CD14-positive monocyte (primary cell): ENCODE measurements at regions not wholly inside any gene's neighbourhood (a gene's known extent, or its start where the extent isn't known, plus 50 kb on each side); places are given as distances from the start of the nearest gene placed in this dataset.

Experiments used
- DNase-seq, 3 donors: peaks; one replicate each; pipeline ENCODE4 v3.0.0-alpha.2; 2011 to 2022
- H2AFZ ChIP-seq: 2 replicates; pipeline ENCODE4 v1.6.0; 2012; ENCODE audit warnings: mild to moderate bottlenecking, low read depth, low read length, inconsistent platforms; ENCODE audit not compliant: insufficient read depth, poor library complexity, severe bottlenecking
- H3K27ac ChIP-seq, 2 donors: 1 replicate in 1 of 2; 2 replicates in 1 of 2; pipeline ENCODE4 v1.5.1; 2012 to 2013; ENCODE audit warnings: low read length in 2 of 2, control low read depth in 1 of 2, inconsistent platforms in 1 of 2, low read depth in 1 of 2, mild to moderate bottlenecking in 1 of 2
- H3K27me3 ChIP-seq, 2 donors: one replicate each; pipeline versions ENCODE4 v1.6.0 to v1.6.1; 2011 to 2013; ENCODE audit warnings: low read length in 2 of 2; ENCODE audit not compliant: control insufficient read depth in 2 of 2, insufficient read depth in 2 of 2
- H3K36me3 ChIP-seq, 2 donors: replicated peaks in 1 of 2; 1 replicate in 1 of 2; 2 replicates in 1 of 2; pipeline versions ENCODE4 v1.5.1 to v1.6.1; 2012 to 2013; ENCODE audit warnings: low read length in 2 of 2, control low read depth in 1 of 2, inconsistent platforms in 1 of 2, mild to moderate bottlenecking in 1 of 2; ENCODE audit not compliant: insufficient read depth in 2 of 2, control insufficient read depth in 1 of 2
- H3K4me1 ChIP-seq, 2 donors: 1 replicate in 1 of 2; 2 replicates in 1 of 2; pipeline versions ENCODE4 v1.5.1 to v1.6.1; 2012 to 2013; ENCODE audit warnings: low read length in 2 of 2, control low read depth in 1 of 2, inconsistent platforms in 1 of 2, mild to moderate bottlenecking in 1 of 2, moderate library complexity in 1 of 2; ENCODE audit not compliant: insufficient read depth in 2 of 2, control insufficient read depth in 1 of 2
- H3K4me2 ChIP-seq: replicated peaks from 2 replicates; pipeline ENCODE3; 2012; ENCODE audit warnings: low read length, moderate library complexity, mild to moderate bottlenecking; ENCODE audit not compliant: poor library complexity, severe bottlenecking; ENCODE audit errors: extremely low read depth
- H3K4me3 ChIP-seq, 3 experiments: fragments of 200-600 bp in 1 of 3; sonication (generic) in 1 of 3; replicated peaks in 1 of 3; 1 replicate in 2 of 3; 2 replicates in 1 of 3; pipeline ENCODE4 v1.5.1; 2011 to 2013; ENCODE audit warnings: low read length in 3 of 3, mild to moderate bottlenecking in 3 of 3, control low read depth in 2 of 3, low read depth in 2 of 3, inconsistent platforms in 1 of 3, moderate library complexity in 1 of 3
- H3K79me2 ChIP-seq: 2 replicates; pipeline ENCODE4 v1.6.0; 2012; ENCODE audit warnings: mild to moderate bottlenecking, control low read depth, inconsistent platforms, low read length, moderate library complexity; ENCODE audit not compliant: insufficient read depth
- H3K9ac ChIP-seq: 2 replicates; pipeline ENCODE4 v1.6.0; 2017; ENCODE audit warnings: low read length, mild to moderate bottlenecking; ENCODE audit not compliant: insufficient read depth, poor library complexity, severe bottlenecking
- H3K9me3 ChIP-seq, 2 donors: replicated peaks in 1 of 2; 1 replicate in 1 of 2; 2 replicates in 1 of 2; pipeline versions ENCODE4 v1.5.1 to v1.6.1; 2012 to 2013; ENCODE audit warnings: low read length in 2 of 2, control low read depth in 1 of 2; ENCODE audit not compliant: control insufficient read depth in 1 of 2, insufficient read depth in 1 of 2
- H4K20me1 ChIP-seq: 2 replicates; pipeline ENCODE4 v1.6.0; 2012; ENCODE audit warnings: mild to moderate bottlenecking, low read length, control low read depth, moderate library complexity; ENCODE audit not compliant: insufficient read depth
- H3K27ac Mint-ChIP-seq, 7 donors: one replicate each; pipeline ENCODE4 v1.8.0; 2020; ENCODE audit warnings: mild to moderate bottlenecking in 7 of 7, mixed read lengths in 7 of 7, moderate library complexity in 6 of 7, inconsistent platforms in 2 of 7
- H3K27me3 Mint-ChIP-seq, 3 donors: one replicate each; pipeline ENCODE4 v1.8.0; 2021 to 2022; ENCODE audit warnings: low read depth in 3 of 3, mild to moderate bottlenecking in 3 of 3, mixed read lengths in 3 of 3, moderate library complexity in 3 of 3, inconsistent platforms in 1 of 3
- H3K36me3 Mint-ChIP-seq, 2 donors: one replicate each; pipeline ENCODE4 v1.8.0; 2020; ENCODE audit warnings: mixed read lengths in 2 of 2, inconsistent platforms in 1 of 2, mild to moderate bottlenecking in 1 of 2
- H3K4me1 Mint-ChIP-seq: one replicate; pipeline ENCODE4 v1.8.0; 2020; ENCODE audit warnings: mild to moderate bottlenecking, mixed read lengths
- H3K4me3 Mint-ChIP-seq, 2 donors: one replicate each; pipeline ENCODE4 v1.8.0; 2020; ENCODE audit warnings: mild to moderate bottlenecking in 2 of 2, mixed read lengths in 2 of 2, moderate library complexity in 1 of 2
- H3K9me3 Mint-ChIP-seq, 7 donors: one replicate each; pipeline ENCODE4 v1.8.0; 2020 to 2022; ENCODE audit warnings: mixed read lengths in 7 of 7, mild to moderate bottlenecking in 6 of 7, moderate library complexity in 6 of 7, inconsistent platforms in 2 of 7
- WGBS: methylation state at CpG from one replicate; pipeline ENCODE4 v1.1.5; 2013; ENCODE audit warnings: missing lambda C conversion rate; ENCODE audit not compliant: insufficient coverage; 5-methylcytosine and 5-hydroxymethylcytosine counted together
- intact Hi-C, 2 donors: fragments of 100-400 bp; cut with micrococcal nuclease; formaldehyde crosslinking; loops; one replicate each; pipeline versions ENCODE4 v1.15.0 to v1.15.1; 2023
- TF ChIP-seq, protein P1 (sequence below): fragments of 200-600 bp; IDR thresholded peaks from one replicate; pipeline ENCODE4 v1.8.0; 2022; ENCODE audit warnings: antibody characterized with exemption, mild to moderate bottlenecking

DNA sequence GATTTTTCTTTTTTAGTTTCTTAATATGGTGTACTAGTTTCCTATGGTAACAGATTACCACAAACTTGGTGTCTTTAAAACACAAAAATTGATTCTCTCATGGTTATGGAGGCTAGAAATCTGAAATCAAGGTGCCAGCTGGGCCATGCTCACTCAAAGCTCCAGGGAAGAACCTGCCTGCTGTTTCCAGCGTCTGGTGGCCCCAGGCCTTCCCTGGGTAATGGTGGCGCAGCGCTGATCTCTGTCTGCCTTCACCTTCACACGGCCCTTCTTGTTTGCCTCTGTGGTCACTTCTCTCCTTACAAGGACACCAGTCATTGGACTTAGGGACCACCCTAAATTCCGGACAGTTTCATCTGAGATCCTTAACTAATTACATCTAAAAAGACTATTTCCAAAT is 70.5 kb upstream of the GFPT2 start:
- H3K79me2 ChIP-seq, result no peaks in the 10 kb centered on the region
- H3K27ac Mint-ChIP-seq, result no peak overlapping the region
- no peaks in the 10 kb centered on the region for H4K20me1 ChIP-seq
- H3K9me3 Mint-ChIP-seq, result peaks cover 0 to 3% (median 0%) of the 10 kb centered on the region in 7 donors
- no peak overlapping the region for H3K4me3 ChIP-seq
- no peaks in the 10 kb centered on the region for H3K27me3 ChIP-seq
- H2AFZ ChIP-seq, result no peak overlapping the region
- H3K4me1 Mint-ChIP-seq, result no peaks in the 10 kb centered on the region
- 94% methylated on average over 4 of the region's 5 CpGs for WGBS
- TF ChIP-seq, protein P1, sequence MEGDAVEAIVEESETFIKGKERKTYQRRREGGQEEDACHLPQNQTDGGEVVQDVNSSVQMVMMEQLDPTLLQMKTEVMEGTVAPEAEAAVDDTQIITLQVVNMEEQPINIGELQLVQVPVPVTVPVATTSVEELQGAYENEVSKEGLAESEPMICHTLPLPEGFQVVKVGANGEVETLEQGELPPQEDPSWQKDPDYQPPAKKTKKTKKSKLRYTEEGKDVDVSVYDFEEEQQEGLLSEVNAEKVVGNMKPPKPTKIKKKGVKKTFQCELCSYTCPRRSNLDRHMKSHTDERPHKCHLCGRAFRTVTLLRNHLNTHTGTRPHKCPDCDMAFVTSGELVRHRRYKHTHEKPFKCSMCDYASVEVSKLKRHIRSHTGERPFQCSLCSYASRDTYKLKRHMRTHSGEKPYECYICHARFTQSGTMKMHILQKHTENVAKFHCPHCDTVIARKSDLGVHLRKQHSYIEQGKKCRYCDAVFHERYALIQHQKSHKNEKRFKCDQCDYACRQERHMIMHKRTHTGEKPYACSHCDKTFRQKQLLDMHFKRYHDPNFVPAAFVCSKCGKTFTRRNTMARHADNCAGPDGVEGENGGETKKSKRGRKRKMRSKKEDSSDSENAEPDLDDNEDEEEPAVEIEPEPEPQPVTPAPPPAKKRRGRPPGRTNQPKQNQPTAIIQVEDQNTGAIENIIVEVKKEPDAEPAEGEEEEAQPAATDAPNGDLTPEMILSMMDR, result no peak
- no peak for DNase-seq
- H3K4me1 ChIP-seq, result no peaks in the 10 kb centered on the region
- no peak overlapping the region for H3K27ac ChIP-seq
- peaks cover 3 to 10% (median 6%) of the 10 kb centered on the region in 3 donors for H3K27me3 Mint-ChIP-seq
- no peaks in the 10 kb centered on the region for H3K9me3 ChIP-seq
- no peak overlapping the region for H3K4me3 Mint-ChIP-seq
- intact Hi-C loops, result no loop called here
- no peaks in the 10 kb centered on the region for H3K36me3 ChIP-seq
- no peak overlapping the region for H3K4me2 ChIP-seq
- H3K9ac ChIP-seq, result no peak overlapping the region
- H3K36me3 Mint-ChIP-seq, result no peaks in the 10 kb centered on the region

DNA sequence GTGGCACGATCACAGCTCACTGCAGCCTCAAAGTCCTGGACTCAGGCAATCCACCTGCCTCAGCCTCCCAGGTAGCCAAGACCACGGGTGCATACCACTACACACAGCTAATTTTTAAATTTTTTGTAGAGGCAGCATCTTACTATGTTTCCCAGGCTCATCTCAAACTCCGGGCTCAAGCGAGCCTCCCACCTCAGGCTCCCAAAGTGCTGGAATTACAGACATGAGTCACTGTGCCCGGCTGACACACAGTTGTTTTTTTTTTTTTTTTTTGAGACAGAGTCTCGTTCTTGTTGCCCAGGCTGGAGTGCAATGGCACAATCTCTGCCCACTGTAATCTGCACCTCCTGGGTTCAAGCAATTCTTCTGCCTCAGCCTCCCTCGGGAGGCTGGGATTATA is 70.1 kb upstream of the CNOT6 start:
- Histone ChIP-seq H2AFZ (no peak overlapping the region), H3K27ac (no peak overlapping the region), H3K36me3 (no peaks in the 10 kb centered on the region), H3K9me3 (no peaks in the 10 kb centered on the region), H3K4me3 (no peak overlapping the region), H3K79me2 (no peaks in the 10 kb centered on the region), H3K27me3 (peaks cover 0 to 2% of the 10 kb centered on the region in 2 donors), H3K4me1 (no peaks in the 10 kb centered on the region), H4K20me1 (no peaks in the 10 kb centered on the region), H3K9ac (no peak overlapping the region), H3K4me2 (no peak overlapping the region)
- H3K36me3 Mint-ChIP-seq, result no peaks in the 10 kb centered on the region
- peaks cover 0 to 4% (median 1%) of the 10 kb centered on the region in 7 donors for H3K9me3 Mint-ChIP-seq
- 90% methylated on average over 3 of the region's 7 CpGs for WGBS
- intact Hi-C loops, result no loop called here
- H3K27me3 Mint-ChIP-seq, result peaks cover 3 to 10% (median 6%) of the 10 kb centered on the region in 3 donors
- no peaks in the 10 kb centered on the region for H3K4me1 Mint-ChIP-seq
- no peak for DNase-seq
- TF ChIP-seq, protein P1, result no peak
- H3K4me3 Mint-ChIP-seq, result no peak overlapping the region
- peak overlapping the region in 1 of 7 donors; percentile 25 for H3K27ac Mint-ChIP-seq
